ENCODE measurements at regions not wholly inside any gene's neighbourhood (a gene's known extent, or its start where the extent isn't known, plus 50 kb on each side); places are given as distances from the start of the nearest gene placed in this dataset.

- H3K36me3 Mint-ChIP-seq (ENCODE audit: low read depth), result no peaks in the 10 kb centered on the region
Measured at GRCh38 chr18:60826346-60826745, 453.8 kb upstream of the MC4R start.

DNA sequence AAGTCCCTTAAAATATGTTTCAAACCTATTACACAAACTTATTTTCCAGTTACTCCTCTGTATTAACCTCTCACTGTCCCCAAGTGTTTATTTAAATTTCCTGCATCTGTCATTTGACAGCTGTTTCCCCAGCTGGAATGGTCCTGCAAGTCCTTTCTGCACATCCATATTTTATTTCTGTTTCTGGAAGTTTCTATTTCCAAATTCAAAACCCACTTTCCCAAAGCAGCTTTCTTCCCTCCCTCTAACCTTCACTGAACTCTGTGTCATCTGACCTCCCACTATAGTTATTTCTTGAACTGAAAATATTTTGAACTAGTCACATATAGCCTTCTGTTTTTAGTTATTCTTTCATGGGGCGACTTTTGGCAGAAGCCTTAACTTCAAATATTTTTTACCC is 459.4 kb upstream of the MC4R start:
- H3K27ac Mint-ChIP-seq, result peak overlapping the region; percentile 7 to 17 (median 10)
- H3K4me3 Mint-ChIP-seq, result no peak overlapping the region
- H3K9me3 Mint-ChIP-seq, result no peaks in the 10 kb centered on the region
- no peak for TF ChIP-seq CTCF (IDR thresholded peaks at IDR 0.05; ENCODE audit: unreplicated experiment in 3 of 3)
- H3K36me3 Mint-ChIP-seq (ENCODE audit: low read depth), result no peaks in the 10 kb centered on the region
- H3K4me1 Mint-ChIP-seq, result peaks cover 8% of the 10 kb centered on the region
- no peaks in the 10 kb centered on the region for H3K27me3 Mint-ChIP-seq (ENCODE audit: low read depth)

More at GRCh38 chr18:60826346-60826745, 453.8 kb upstream of the MC4R start:
- no peak for TF ChIP-seq CTCF (IDR thresholded peaks at IDR 0.05; ENCODE audit: unreplicated experiment in 3 of 3)
- Mint-ChIP-seq H3K9me3 (no peaks in the 10 kb centered on the region), H3K27me3 (ENCODE audit: low read depth) (no peaks in the 10 kb centered on the region), H3K4me3 (no peak overlapping the region), H3K4me1 (no peaks in the 10 kb centered on the region), H3K27ac (no peak overlapping the region)

GRCh38 chr18:60838677-60839076 is 466.1 kb upstream of the MC4R start:
- H3K36me3 Mint-ChIP-seq (ENCODE audit: low read depth), result no peaks in the 10 kb centered on the region
- no peak overlapping the region for H3K27ac Mint-ChIP-seq
- H3K27me3 Mint-ChIP-seq (ENCODE audit: low read depth), result peaks cover 3% of the 10 kb centered on the region
- no peak for TF ChIP-seq CTCF (IDR thresholded peaks at IDR 0.05; ENCODE audit: unreplicated experiment in 3 of 3)
- no peak overlapping the region for H3K4me3 Mint-ChIP-seq
- peaks cover 21% of the 10 kb centered on the region for H3K9me3 Mint-ChIP-seq
- H3K4me1 Mint-ChIP-seq, result no peaks in the 10 kb centered on the region

DNA sequence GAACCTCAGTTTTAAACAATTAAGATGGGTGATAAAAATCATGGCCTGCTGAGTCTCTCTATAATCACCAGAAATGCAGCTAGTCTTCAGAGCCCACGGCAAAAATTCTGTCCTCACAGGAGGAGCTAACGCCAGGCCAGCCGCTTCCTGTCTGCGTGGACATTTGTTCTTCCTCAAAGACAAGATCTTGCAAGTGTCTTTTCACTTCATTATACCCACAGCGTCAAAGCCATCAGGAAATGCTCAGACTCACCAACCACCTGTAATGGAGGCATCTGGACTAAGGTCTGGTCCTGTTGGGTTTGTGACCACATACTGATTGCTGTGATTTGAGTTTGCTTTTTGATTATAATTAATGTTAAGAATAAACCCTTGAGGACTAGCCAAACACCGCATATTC is 473.8 kb upstream of the MC4R start:
- H3K4me3 Mint-ChIP-seq, result no peak overlapping the region
- no peaks in the 10 kb centered on the region for H3K27me3 Mint-ChIP-seq (ENCODE audit: low read depth)
- H3K4me1 Mint-ChIP-seq, result peaks cover 4% of the 10 kb centered on the region
- H3K9me3 Mint-ChIP-seq, result peaks cover 19% of the 10 kb centered on the region
- H3K27ac Mint-ChIP-seq, result no peak overlapping the region
- no peak for TF ChIP-seq CTCF (IDR thresholded peaks at IDR 0.05; ENCODE audit: unreplicated experiment in 3 of 3)
- H3K36me3 Mint-ChIP-seq (ENCODE audit: low read depth), result no peaks in the 10 kb centered on the region

DNA sequence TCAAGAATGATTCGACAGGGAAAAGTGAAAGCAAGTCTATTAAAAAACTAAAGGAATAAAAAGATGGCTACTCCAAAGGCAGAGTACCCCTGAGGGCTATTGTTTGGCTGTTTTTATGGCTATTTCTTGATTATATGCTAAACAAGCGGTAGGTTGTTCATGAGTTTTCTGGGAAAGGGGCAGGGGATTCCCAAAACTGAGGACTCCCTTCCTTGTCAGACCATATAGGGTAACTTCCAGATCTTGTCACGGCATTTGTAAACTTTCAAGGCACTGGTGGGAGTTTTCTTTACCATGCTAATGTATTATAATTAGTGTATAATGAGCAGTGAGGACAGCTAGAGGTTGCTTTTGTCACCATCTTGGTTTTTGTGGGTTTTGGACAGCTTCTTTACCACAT is 474.9 kb upstream of the MC4R start:
- TF ChIP-seq CTCF (IDR thresholded peaks at IDR 0.05; ENCODE audit: unreplicated experiment in 3 of 3), result no peak
- Mint-ChIP-seq H3K4me3 (no peak overlapping the region), H3K36me3 (ENCODE audit: low read depth) (no peaks in the 10 kb centered on the region), H3K27me3 (ENCODE audit: low read depth) (no peaks in the 10 kb centered on the region), H3K9me3 (peaks cover 10% of the 10 kb centered on the region), H3K27ac (no peak overlapping the region), H3K4me1 (peaks cover 4% of the 10 kb centered on the region)

- H3K27me3 Mint-ChIP-seq (ENCODE audit: low read depth), result no peaks in the 10 kb centered on the region
- no peak overlapping the region for H3K27ac Mint-ChIP-seq
- no peak overlapping the region for H3K4me3 Mint-ChIP-seq
- no peaks in the 10 kb centered on the region for H3K36me3 Mint-ChIP-seq (ENCODE audit: low read depth)
- TF ChIP-seq CTCF (IDR thresholded peaks at IDR 0.05; ENCODE audit: unreplicated experiment in 3 of 3), result no peak
- H3K4me1 Mint-ChIP-seq, result peaks cover 4% of the 10 kb centered on the region
- H3K9me3 Mint-ChIP-seq, result no peaks in the 10 kb centered on the region
Measured at GRCh38 chr18:60861575-60861974, 471.7 kb upstream of the CDH20 start.

Measured in nephron (organoid).